ENCODE measurements at regions not wholly inside any gene's neighbourhood (a gene's known extent, or its start where the extent isn't known, plus 50 kb on each side); places are given as distances from the start of the nearest gene placed in this dataset.

- TF ChIP-seq CTCF (IDR thresholded peaks at IDR 0.05; ENCODE audit: borderline replicate concordance, extremely low read depth, insufficient read depth) = no peak
- no peak overlapping the region for H3K27ac ChIP-seq (ENCODE audit: low read depth in 2 of 2, low read length in 2 of 2)
- H3K9me3 ChIP-seq (ENCODE audit: control insufficient read depth in 2 of 3, insufficient read depth in 1 of 3, low read length in 3 of 3) = no peaks in the 10 kb centered on the region
- no peak overlapping the region for H3K9ac ChIP-seq (ENCODE audit: low read length in 3 of 3)
- H3K4me1 ChIP-seq (ENCODE audit: control insufficient read depth in 2 of 3, insufficient read depth in 2 of 3, low read depth in 1 of 3, low read length in 3 of 3) = no peaks in the 10 kb centered on the region
- no peak for DNase-seq
- no peaks in the 10 kb centered on the region for H3K27me3 ChIP-seq (ENCODE audit: control insufficient read depth, insufficient read depth, low read length)
- intact Hi-C loops (cut with DNase I) = no loop called here
- no peak for FAIRE-seq
- no peaks in the 10 kb centered on the region for H3K36me3 ChIP-seq (ENCODE audit: control insufficient read depth in 2 of 3, insufficient read depth in 3 of 3, low read length in 3 of 3)
- H3K4me3 ChIP-seq (ENCODE audit: low read length in 3 of 3) = no peak overlapping the region
These were observed 221.8 kb upstream of the IGFBP7 start for GRCh38 chr4:57331959-57332358.

- intact Hi-C loops (cut with DNase I) = no loop called here
- Histone ChIP-seq H3K9me3 (ENCODE audit: control insufficient read depth in 2 of 3, insufficient read depth in 1 of 3, low read length in 3 of 3) (no peaks in the 10 kb centered on the region), H3K27me3 (ENCODE audit: control insufficient read depth, insufficient read depth, low read length) (no peaks in the 10 kb centered on the region), H3K4me3 (ENCODE audit: low read length in 3 of 3) (no peak overlapping the region), H3K27ac (ENCODE audit: low read depth in 2 of 2, low read length in 2 of 2) (no peak overlapping the region), H3K4me1 (ENCODE audit: control insufficient read depth in 2 of 3, insufficient read depth in 2 of 3, low read depth in 1 of 3, low read length in 3 of 3) (no peaks in the 10 kb centered on the region), H3K36me3 (ENCODE audit: control insufficient read depth in 2 of 3, insufficient read depth in 3 of 3, low read length in 3 of 3) (no peaks in the 10 kb centered on the region), H3K9ac (ENCODE audit: low read length in 3 of 3) (no peak overlapping the region)
- no peak for TF ChIP-seq CTCF (IDR thresholded peaks at IDR 0.05; ENCODE audit: borderline replicate concordance, extremely low read depth, insufficient read depth)
- DNase-seq = no peak
- no peak for FAIRE-seq
These were observed 219.1 kb upstream of the IGFBP7 start for GRCh38 chr4:57329279-57329678.

GRCh38 chr4:57324673-57325307 lies 214.6 kb upstream of the IGFBP7 start:
- Histone ChIP-seq H3K9me3 (ENCODE audit: control insufficient read depth in 2 of 3, insufficient read depth in 1 of 3, low read length in 3 of 3) (no peaks in the 10 kb centered on the region), H3K4me3 (ENCODE audit: low read length in 3 of 3) (no peak overlapping the region), H3K27ac (ENCODE audit: low read depth in 2 of 2, low read length in 2 of 2) (no peak overlapping the region), H3K4me1 (ENCODE audit: control insufficient read depth in 2 of 3, insufficient read depth in 2 of 3, low read depth in 1 of 3, low read length in 3 of 3) (no peaks in the 10 kb centered on the region), H3K9ac (ENCODE audit: low read length in 3 of 3) (no peak overlapping the region), H3K36me3 (ENCODE audit: control insufficient read depth in 2 of 3, insufficient read depth in 3 of 3, low read length in 3 of 3) (no peaks in the 10 kb centered on the region), H3K27me3 (ENCODE audit: control insufficient read depth, insufficient read depth, low read length) (no peaks in the 10 kb centered on the region)
- no peak for TF ChIP-seq CTCF (IDR thresholded peaks at IDR 0.05; ENCODE audit: borderline replicate concordance, extremely low read depth, insufficient read depth)
- DNase-seq (no peak), FAIRE-seq (no peak)
- intact Hi-C loops (cut with DNase I) = no loop called here

GRCh38 chr4:57320849-57321248 lies 210.7 kb upstream of the IGFBP7 start:
- Histone ChIP-seq H3K36me3 (ENCODE audit: control insufficient read depth in 2 of 3, insufficient read depth in 3 of 3, low read length in 3 of 3) (no peaks in the 10 kb centered on the region), H3K27me3 (ENCODE audit: control insufficient read depth, insufficient read depth, low read length) (no peaks in the 10 kb centered on the region), H3K4me3 (ENCODE audit: low read length in 3 of 3) (no peak overlapping the region), H3K9ac (ENCODE audit: low read length in 3 of 3) (no peak overlapping the region), H3K9me3 (ENCODE audit: control insufficient read depth in 2 of 3, insufficient read depth in 1 of 3, low read length in 3 of 3) (no peaks in the 10 kb centered on the region), H3K27ac (ENCODE audit: low read depth in 2 of 2, low read length in 2 of 2) (no peak overlapping the region), H3K4me1 (ENCODE audit: control insufficient read depth in 2 of 3, insufficient read depth in 2 of 3, low read depth in 1 of 3, low read length in 3 of 3) (no peaks in the 10 kb centered on the region)
- intact Hi-C loops (cut with DNase I) = no loop called here
- no peak for TF ChIP-seq CTCF (IDR thresholded peaks at IDR 0.05; ENCODE audit: borderline replicate concordance, extremely low read depth, insufficient read depth)
- DNase-seq (no peak), FAIRE-seq (no peak)

Data from kidney (tissue), 13 donors.